GM21360 (cell line): ENCODE measurements at regions not wholly inside any gene's neighbourhood (a gene's known extent, or its start where the extent isn't known, plus 50 kb on each side); places are given as distances from the start of the nearest gene placed in this dataset.

Experiments used
- ATAC-seq: cut with Tn5 transposase; IDR thresholded peaks from one replicate; pipeline ENCODE4 v1.9.1; 2021; ENCODE audit warnings: mild to moderate bottlenecking, moderate library complexity; ENCODE audit not compliant: unreplicated experiment

DNA sequence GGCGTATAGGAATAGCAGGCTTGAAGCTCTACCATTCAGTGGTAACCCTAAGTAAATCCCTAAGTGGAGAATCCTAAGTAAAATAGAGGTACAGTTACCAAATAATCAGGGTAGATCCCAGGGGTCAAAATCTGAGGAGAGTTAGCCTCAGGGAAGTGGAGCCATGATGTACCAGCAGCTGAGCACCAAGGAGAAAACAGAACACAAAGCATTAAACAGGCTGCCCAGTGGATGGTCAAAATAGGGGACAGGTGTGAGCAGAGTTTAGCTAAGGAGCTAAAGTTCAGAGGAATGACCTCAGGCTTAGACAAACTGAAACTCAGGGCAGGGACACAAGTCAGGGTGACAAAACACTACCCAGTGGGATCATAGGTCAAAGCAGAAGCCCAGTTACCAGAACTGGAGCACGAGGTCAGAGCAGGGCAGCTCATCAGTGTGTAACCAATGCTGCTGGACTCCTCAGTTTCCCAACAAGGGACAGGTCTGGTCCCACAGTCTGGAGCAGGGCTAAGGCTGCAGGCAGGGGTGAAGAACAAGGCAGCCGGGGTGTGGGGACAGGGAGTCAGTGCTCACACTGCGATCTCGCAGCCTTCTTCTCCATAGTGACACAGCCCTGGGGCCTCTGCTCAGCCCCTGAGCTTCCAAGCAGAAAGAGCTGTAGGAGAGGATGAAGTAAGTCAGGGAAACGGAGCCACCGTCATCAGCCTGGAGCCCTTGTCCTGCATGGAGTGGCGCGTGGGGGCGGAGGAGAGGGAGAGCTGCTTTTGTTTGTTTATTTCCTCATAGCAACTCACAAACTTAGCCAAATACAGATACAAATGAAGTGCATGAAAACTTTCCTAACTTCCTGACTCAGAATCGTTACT, 264.0 kb downstream of the MREG start:
- ATAC-seq: no peak

DNA sequence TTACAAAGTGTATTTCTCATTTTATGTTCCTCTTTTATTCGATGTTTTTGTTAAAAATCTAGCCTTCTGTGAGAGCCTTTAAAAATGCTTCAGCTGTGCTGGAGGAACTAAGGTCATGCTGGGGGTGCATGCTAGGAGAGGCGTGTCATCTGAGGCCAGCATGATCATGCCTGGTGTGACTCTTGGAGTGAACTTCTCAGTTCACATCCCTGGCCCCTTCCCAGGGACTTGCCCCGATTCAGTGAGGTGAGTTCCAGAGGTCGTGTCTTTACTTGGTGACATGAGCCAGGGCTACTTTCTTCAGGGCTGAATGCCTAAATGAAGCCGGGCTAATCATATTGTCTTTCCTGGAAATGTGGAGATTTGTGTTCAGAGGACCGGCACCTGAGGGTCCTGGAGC, 264.9 kb downstream of the MREG start:
- no peak for ATAC-seq

DNA sequence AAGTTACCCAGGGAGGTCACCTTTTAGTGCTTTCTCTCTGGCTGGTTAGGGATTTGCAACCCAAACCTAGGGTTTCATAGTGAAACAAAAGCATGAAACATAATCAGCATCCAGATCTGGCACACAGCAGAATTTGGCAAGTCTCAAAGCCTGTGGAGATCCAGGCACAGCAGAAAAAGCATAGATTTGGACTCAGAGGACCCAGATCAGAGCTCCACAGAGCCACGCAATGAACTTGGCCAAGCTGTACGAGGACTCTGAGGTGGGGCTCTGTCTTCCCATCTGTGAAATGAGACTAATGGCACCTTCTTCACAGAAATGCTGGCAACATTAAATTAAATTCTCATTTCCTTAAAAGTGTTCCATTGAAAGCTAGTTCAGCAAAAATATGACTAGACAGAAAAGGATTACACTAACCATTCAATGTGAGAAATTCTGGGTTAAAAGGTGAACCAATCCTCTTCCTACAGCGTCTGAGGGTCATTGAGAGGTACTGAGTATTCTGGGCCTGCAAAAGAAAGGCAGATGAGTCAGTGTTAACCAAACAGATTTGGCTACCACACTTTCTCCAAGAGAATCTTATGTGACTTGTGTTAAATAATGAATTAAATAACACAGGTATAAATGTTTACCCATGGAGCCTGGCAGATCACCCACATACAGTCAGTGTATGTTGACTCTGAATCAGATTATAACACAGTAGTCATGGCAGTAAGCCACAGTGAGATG, 266.3 kb downstream of the MREG start:
- ATAC-seq: no peak

DNA sequence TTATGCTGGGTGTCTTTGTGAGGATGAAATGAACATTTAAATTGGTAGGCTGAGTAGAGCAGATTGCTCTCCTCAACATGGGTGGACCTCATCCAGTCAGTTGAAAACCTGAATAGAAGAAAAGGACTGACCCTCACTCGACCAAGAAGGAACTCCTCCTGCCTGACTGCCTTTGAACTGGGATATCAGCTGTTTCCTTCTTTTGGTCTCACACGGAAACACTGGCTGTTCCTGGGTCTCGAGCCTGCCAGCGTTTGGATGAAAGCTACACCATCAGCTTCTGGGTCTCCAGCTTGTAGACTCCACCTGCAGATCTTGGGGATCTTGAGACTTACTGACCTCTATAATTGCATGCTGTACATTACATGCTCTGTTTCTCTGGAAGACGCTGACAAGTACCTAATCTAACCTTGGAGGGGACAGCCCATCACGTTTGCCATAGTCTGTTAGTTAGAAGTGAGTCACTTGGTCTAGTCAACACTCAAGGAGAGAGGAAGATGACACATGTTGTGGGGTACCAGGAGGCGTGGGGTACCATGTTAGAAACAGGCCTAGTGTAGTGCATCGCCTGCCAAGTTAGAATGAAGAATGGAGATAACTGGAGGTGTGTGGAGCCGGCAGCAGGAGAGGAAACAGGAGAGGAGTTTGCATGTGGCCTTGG, 267.0 kb downstream of the MREG start:
- no peak for ATAC-seq

DNA sequence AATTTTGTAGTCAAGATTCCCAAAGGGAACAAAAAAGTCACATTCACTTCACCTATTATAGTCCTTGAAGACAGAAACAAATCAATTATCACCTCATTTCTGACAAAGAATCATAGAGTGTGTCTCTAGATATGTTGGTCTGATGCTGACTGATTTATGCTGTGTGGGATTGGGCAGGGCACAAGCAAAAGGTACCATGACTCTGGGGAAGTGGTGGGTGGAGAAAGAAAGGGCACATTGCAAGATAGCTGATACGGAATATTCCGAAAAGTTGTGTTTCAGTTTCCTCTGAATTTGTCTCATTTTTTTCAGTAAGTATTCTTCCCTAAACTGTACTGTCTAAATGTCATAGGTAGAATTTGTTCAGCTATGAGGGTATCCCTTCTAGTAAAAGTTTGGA, 268.0 kb downstream of the MREG start:
- no peak for ATAC-seq

DNA sequence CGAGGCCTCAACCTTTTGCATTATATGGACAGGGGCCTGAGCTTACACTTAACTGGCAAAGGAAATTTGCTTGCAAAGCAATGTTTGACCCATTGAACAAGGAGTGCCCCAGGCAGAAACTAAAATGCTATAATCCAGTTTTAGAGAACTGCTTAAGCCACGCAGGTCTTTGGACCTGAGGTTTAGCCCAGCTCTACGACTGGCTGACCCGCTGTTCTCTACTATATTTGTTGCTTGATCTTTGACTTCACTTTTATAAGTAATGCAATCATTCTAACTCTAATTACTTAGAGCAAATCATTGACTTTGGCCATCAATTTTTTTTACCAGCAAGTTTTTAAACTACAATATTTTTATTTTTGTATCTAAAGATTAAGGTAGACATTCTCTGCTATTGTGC, 268.8 kb downstream of the MREG start:
- no peak for ATAC-seq

DNA sequence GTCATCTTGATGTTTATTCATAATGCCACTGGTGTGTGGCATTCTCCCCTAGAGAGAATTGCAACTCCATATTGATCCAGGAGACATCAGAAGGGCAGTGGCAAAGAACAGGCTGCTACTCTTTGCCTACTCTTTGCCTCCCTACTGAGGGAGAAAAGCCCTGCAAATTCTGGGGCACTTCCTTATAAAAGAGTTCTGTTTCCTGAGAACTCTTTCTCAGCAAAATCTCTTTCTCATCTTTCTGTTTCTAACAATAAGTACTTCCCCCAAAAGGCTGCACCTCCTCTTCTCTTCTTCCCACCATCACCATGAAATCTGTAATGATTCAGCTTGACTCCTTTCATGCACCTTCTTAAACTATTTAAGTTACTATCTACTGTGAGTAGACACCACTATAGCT, 270.3 kb downstream of the MREG start:
- no peak for ATAC-seq

DNA sequence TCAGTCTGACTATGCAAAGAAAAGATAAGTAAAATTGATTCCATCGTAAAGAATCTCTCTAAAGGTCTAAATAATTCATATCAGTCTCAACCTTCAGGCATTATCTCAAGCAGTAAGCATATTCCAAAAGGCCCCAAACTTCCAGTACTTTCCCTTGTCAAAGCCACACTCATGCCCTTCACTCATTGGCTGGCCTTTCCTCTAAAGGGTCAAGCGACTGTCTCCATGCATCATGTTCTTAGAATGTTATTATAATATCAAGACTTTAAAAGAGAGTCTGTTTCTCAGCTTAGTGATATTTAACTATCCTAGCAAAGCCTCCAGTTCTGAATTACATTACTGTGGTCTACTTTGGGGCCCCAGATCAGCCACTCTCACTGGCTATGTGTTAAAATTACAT, 271.3 kb downstream of the MREG start:
- ATAC-seq: no peak

DNA sequence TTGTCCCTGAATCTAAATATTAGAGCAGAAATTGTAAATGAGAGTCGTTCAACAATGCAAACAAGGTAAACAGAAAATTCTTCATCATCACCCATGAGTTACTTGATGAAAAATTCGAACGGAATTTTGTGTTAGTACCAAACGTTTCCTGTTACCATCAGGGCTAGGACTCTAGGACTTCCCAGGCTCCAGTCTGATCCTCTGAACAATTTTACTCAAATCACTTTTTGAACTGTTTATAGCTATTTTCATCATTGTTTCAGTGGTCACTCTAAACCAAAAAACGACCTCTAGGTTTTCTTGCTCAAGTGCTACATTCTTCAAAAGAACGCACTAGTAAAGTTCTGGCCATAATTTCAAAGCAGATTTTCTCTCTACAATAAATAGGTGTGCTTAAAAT, 273.3 kb downstream of the MREG start:
- no peak for ATAC-seq

DNA sequence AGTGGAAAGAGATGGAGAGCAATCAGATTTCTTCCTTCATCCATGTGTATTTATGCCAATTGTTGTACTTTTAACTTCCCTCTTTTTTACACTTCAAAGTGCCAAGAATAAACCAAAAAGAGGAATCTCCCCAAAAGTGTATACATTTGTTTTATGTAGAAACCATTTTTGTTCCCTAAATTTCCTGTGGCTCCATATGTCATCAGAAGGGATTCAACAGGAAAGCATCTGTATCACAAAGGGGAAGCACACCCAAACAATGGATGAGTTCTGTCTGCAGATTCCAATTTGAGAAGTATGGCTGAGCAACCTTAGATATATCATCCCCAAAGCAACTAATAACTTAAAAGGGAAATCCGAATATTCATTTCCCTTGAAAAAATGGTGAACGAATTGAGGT, 275.0 kb downstream of the MREG start:
- no peak for ATAC-seq

DNA sequence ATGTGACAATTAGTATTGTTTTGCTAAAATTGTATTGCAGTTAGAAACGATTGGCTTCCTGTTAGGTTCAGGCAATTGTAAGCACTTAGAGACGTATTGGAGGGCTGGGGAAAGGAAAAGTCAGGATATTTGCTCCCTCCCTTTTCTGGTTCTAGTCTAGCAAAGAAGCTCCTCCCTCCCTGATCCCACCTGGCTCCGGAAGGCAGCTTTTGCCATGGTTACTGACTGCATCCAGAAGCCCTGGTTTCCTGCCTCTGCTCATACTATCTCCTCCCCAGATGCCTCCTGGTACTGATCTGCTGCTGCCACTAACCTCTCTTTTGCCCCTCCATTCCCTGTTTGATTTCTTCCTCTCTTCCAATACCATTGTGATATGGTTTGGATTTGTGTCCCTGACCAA, 275.9 kb downstream of the MREG start:
- no peak for ATAC-seq

DNA sequence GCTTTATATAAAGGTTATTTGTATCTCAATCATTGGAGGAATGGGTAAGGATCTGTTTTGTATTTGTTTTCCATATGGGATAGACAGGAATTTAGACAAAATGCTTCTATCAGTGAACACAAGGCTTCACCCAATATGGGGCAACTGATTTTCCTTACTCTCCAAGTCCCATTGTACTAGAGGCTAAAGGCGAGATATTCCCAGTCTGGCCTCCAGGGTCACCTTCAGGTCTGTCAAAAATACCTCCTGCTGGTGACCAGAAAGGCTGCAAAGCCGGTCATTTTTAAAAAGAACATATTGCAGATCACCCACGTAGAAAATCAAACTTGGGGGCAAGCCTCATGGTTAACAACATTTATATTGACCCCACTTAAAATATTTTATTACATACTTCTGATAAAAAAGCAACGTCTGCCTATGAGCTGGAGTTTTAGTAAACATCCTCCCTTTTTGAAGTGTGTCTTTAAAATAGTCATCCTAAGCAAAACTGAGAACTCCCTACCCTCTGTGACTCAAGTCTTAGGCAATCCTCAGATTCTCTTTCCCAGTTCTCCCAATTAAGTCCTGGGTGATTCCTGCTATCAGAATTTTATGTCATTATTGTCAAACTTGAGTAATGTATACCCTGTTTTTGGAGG, 276.6 kb downstream of the MREG start:
- no peak for ATAC-seq

DNA sequence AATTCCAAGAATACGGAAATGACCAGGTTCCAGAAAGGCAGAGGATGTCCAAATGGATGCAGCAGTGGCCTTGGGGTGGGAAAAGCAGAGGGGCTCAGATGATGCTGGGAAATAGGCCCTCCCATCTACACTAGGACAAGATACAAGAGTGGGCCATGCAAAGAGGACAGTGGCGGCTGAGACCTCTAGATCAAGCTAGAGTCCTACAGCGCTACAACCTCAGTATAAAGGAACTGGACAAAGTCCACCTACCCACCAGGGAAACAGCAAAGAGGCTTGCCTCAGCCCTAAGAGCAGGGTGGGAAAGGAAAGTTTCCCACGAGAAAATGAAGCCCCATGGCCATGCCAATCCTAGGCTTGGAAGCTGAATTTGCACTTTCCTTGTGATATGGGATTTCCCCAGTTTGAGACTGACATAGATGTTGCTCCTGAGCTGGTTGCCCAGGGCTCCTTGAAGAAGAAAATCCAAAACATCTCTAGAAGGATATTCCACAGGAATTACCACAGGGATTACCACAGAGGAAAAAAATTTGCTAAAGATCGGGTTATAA, 282.2 kb downstream of the MREG start:
- no peak for ATAC-seq

DNA sequence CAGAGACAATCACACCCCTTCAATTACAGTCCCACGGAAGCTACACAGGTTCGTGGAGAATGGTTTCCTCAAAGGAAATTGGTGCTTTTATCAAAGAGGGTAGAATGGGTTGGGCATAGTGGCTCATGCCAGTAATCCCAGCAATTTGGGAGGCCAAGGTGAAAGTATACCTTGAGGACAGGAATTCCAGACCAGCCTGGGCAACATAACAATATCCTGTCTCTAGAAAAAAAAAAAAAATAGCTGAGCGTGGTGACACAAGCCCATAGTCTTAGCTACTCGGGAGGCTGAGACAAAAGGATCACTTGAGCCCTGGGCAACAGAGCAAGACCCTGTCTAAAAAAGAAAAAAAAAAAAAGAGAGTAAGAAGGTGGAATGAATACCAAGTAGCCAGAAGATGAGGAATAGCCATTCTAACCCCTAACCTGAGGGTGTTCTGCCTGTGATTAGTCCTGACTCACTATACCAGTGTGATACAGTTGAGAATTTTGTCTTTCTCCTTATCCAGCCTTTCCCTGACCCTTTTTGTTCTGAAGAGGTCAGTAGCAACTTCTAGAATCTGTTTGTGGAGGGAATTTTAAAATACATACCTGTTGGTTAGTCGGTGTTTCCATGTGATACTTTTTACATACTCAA, 283.2 kb downstream of the MREG start:
- ATAC-seq: no peak

DNA sequence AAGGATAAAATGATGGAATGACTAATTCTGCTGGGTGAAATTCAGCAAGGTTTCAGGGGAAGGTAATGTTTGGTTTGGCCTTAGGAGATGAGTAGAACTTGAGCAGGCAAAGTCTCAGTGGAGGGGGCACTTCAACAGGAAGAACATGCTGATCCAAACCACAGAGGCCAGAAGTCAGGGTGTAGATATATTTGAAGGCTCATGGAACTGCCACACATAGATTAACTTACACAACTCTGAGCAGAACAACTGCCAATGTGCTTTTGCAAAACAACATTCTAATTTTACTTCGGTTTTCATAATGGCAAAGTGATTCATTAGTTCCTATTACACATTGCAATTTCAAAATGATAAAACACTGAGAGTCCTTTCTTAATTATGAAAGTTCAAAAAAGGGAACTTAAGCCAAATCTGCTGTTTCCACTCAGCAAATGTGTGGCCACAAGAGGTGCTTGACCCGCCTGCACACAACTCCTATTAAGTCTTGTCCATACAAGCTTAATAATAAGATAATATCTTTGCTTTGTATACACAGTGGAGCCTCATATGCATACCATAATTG, 284.8 kb downstream of the MREG start:
- ATAC-seq: peak; percentile 64

DNA sequence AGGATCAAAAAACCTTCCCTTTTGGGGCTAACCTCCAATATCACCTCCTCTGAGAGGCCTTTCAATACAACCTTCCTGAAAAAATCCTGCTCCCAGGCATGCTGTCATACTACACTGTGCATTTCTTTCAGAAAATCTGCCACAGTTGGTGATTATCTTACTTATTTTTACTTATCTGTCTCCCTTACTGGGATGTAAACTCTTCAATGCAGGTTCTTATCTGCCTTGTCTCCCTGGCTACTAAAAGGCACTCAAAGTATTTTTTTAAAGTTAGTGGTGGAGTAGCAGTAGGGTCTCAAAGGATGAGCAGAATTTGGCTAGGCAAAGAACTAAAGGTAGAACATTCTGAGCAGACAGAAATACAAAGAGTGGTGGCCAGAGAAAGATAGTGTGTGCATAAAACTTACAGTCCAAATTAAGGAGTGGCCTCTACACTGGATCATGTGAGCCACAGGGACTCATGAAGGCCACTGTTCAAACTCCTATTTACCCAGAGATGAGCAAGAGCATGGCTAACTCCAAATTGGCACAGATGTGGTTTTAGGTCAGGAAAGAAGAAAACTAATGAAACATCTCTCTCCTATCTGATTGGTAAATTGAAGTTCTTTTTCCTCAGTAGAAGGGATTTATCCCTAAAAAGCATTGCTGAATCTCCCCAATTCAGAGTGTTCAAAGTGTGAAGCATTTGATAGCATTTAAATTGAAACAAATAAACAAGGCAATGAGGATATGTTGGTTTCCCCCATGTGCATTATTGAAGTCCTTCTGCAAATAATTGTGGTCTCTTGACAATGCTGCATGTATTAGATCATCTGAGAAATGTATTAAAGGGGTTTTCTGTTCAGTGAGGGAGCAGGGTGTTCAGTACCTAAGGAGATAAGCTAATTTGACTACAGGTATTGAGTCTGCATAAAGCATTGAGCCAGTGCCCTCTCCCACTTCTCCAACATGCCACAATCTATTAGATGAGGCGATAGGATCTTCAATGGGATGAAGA, 285.5 kb downstream of the MREG start:
- ATAC-seq: peak; percentile 20

DNA sequence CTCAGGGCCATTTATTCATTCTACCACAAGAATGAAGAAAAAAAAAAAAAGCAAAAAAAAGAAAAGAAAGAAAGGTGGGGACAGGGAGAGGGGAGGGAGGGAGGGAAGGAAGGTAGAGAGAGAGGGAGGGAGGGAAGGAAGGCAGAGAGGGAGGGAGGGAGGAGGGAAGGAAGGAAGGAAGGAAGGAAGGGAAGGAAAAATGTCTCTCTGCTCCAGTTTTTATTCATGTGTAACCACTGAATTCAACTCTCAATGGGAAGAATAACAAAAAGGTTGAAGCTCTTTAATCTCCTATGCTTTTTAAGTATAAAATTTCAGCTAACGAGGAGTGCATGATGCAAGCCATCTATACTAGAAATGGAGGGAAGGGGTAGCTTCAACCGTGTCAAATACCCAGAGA, 287.3 kb downstream of the MREG start:
- no peak for ATAC-seq

DNA sequence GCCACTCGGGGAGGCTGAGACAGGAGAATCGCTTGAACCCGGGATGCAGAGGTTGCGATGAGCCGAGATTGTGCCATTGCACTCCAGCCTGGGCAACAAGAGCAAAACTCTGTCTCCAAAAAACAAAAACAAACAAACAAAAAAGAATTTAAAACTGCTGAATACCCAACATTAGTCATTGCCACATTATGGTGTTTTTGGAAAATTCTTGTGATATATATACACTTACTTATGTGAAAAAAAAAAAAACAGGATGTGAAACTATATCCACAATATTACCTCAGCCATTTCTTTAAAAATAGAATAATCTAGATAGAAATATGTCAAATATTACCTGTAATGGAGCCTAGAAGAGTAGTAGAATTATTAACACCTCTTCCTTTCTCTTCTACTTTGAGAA, 288.3 kb upstream of the FN1 start:
- no peak for ATAC-seq

DNA sequence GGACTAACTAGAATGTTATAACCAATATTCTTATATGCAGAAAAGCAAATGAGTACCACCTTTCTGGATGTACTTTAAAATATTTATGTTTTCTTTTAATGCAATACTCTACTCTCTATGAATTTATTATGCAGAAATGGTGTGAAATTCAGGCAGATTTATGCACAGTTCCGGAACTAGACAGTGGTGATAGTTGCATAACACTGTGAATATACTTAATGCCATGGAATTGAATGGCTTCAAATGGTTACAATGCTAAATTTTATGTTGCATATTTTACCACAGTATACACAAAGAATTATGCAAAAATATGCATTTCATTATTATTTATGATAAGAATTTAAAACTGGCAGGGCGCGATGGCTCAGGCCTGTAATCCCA, 287.8 kb upstream of the FN1 start:
- ATAC-seq: no peak
